GM13977 (cell line): ENCODE measurements at regions not wholly inside any gene's neighbourhood (a gene's known extent, or its start where the extent isn't known, plus 50 kb on each side); places are given as distances from the start of the nearest gene placed in this dataset.
"Not testable (repeated sequence)": the region's sequence is repeated elsewhere in the genome, so short reads cannot be mapped to it uniquely, and the experiment has no call there.

Source experiments
- DNase-seq: peaks from one replicate; pipeline ENCODE4 v3.0.0; 2012; ENCODE audit warnings: low spot score
- CTCF ChIP-seq: IDR thresholded peaks from 2 replicates; pipeline ENCODE4 v1.5.1; 2012; ENCODE audit warnings: mild to moderate bottlenecking, control low read depth; ENCODE audit not compliant: insufficient read depth; ENCODE audit errors: extremely low read depth, missing control alignments
- in situ Hi-C: fragments of 300-500 bp; cut with MboI; formaldehyde crosslinking; loops from one replicate; pipeline ENCODE4 v1.12.0; 2022; ENCODE audit warnings: low sequenced_read_pairs, low pct_unique_long_range_greater_than_20kb, mixed read lengths, inconsistent platforms; ENCODE audit not compliant: unreplicated experiment

GRCh38 chr11:129751511-129751910 lies 64.1 kb upstream of the TMEM45B start:
- DNase-seq, result no peak
- no peak for TF ChIP-seq CTCF
- in situ Hi-C loops, result no loop called here

- in situ Hi-C loops, DNase-seq: not testable (repeated sequence)
These were observed 52.1 kb upstream of the TMEM45B start for GRCh38 chr11:129763569-129763968.

- in situ Hi-C loops, DNase-seq: not testable (repeated sequence)
These were observed 51.4 kb upstream of the TMEM45B start for GRCh38 chr11:129764204-129764603.
